CD4-positive, alpha-beta T cell (primary cell): ENCODE measurements at regions not wholly inside any gene's neighbourhood (a gene's known extent, or its start where the extent isn't known, plus 50 kb on each side); places are given as distances from the start of the nearest gene placed in this dataset.

ENCODE experiments used
- ATAC-seq: fragments of 200-7000 bp; cut with Tn5 transposase; one replicate; pipeline ENCODE4 v1.10.0; 2022; ENCODE audit warnings: mild to moderate bottlenecking; ENCODE audit not compliant: poor library complexity
- CTCF ChIA-PET: fragments of 350-600 bp; sonication (Branson Sonifier 250); formaldehyde crosslinking; loops from one replicate; lab custom pipeline; 2021; ENCODE audit warnings: antibody characterized with exemption, inconsistent platforms; lab: Charles Lee
- POLR2A ChIA-PET: fragments of 350-600 bp; sonication (Branson Sonifier 250); formaldehyde crosslinking; loops from one replicate; lab custom pipeline; 2021; ENCODE audit warnings: antibody characterized with exemption, inconsistent platforms; lab: Charles Lee
- DNase-seq, 14 experiments: peaks; one replicate each; pipeline ENCODE4 v3.0.0-alpha.2; 2013 to 2020; ENCODE audit warnings: mixed read lengths in 2 of 14
- H3K27ac ChIP-seq, 2 donors: one replicate each; pipeline versions ENCODE4 v1.5.1 to v1.7.0; 2013; ENCODE audit warnings: low read length in 2 of 2, low read depth in 1 of 2, mild to moderate bottlenecking in 1 of 2
- H3K27me3 ChIP-seq, 2 experiments: 1 replicate in 1 of 2; 2 replicates in 1 of 2; pipeline versions ENCODE4 v1.6.1 to v1.7.0; 2013; ENCODE audit warnings: low read length in 2 of 2, control low read depth in 1 of 2, mild to moderate bottlenecking in 1 of 2, moderate library complexity in 1 of 2; ENCODE audit not compliant: insufficient read depth in 2 of 2, control insufficient read depth in 1 of 2
- H3K36me3 ChIP-seq: one replicate; pipeline ENCODE4 v1.6.1; 2013; ENCODE audit warnings: low read length, control low read depth; ENCODE audit not compliant: insufficient read depth
- H3K4me1 ChIP-seq: one replicate; pipeline ENCODE4 v1.6.1; 2013; ENCODE audit warnings: low read length, control low read depth; ENCODE audit not compliant: insufficient read depth
- H3K4me3 ChIP-seq: one replicate; pipeline ENCODE4 v1.5.1; 2013; ENCODE audit warnings: mild to moderate bottlenecking, low read length, moderate library complexity
- H3K9me3 ChIP-seq, 2 experiments: 1 replicate in 1 of 2; 2 replicates in 1 of 2; pipeline versions ENCODE4 v1.6.1 to v1.7.0; 2013; ENCODE audit warnings: low read length in 2 of 2, mild to moderate bottlenecking in 2 of 2, control low read depth in 1 of 2, moderate library complexity in 1 of 2; ENCODE audit not compliant: control insufficient read depth in 1 of 2, insufficient read depth in 1 of 2
- H3K27ac Mint-ChIP-seq: one replicate; pipeline ENCODE4 v1.8.0; 2020; ENCODE audit warnings: mixed read lengths
- H3K27me3 Mint-ChIP-seq: one replicate; pipeline ENCODE4 v1.8.0; 2021; ENCODE audit warnings: mixed read lengths
- H3K36me3 Mint-ChIP-seq: one replicate; pipeline ENCODE4 v1.8.0; 2021; ENCODE audit warnings: low read depth, mixed read lengths
- H3K4me1 Mint-ChIP-seq: one replicate; pipeline ENCODE4 v1.8.0; 2021; ENCODE audit warnings: low read depth, mixed read lengths
- H3K4me3 Mint-ChIP-seq: one replicate; pipeline ENCODE4 v1.8.0; 2020; ENCODE audit warnings: mild to moderate bottlenecking, mixed read lengths
- H3K9me3 Mint-ChIP-seq: one replicate; pipeline ENCODE4 v1.8.0; 2020; ENCODE audit warnings: mixed read lengths
- CTCF ChIP-seq: fragments of 200-600 bp; IDR thresholded peaks from one replicate; pipeline ENCODE4 v1.8.0; 2022; ENCODE audit warnings: antibody characterized with exemption, mild to moderate bottlenecking
- intact Hi-C, 2 experiments: fragments of 100-400 bp; cut with DNase I in 1 of 2; cut with micrococcal nuclease in 1 of 2; formaldehyde crosslinking; loops; one replicate each; pipeline versions ENCODE4 v1.15.1 to v1.9.0; 2023 to 2025; cut with DNase I, micrococcal nuclease

- H3K4me3 ChIP-seq: no peak overlapping the region
- H3K36me3 ChIP-seq: no peaks in the 10 kb centered on the region
- no peak for TF ChIP-seq CTCF
- intact Hi-C loops: no loop called here
- Mint-ChIP-seq H3K4me1 (no peaks in the 10 kb centered on the region), H3K9me3 (peaks cover 8% of the 10 kb centered on the region), H3K36me3 (no peaks in the 10 kb centered on the region), H3K4me3 (no peak overlapping the region), H3K27ac (no peak overlapping the region), H3K27me3 (no peaks in the 10 kb centered on the region)
- POLR2A ChIA-PET: no interaction called here
- H3K9me3 ChIP-seq: peaks cover 3 to 7% of the 10 kb centered on the region in 2 experiments
- no peaks in the 10 kb centered on the region for H3K27me3 ChIP-seq
- no peak overlapping the region for H3K27ac ChIP-seq
- CTCF ChIA-PET: no interaction called here
- no peak for ATAC-seq
- no peak for DNase-seq
- no peaks in the 10 kb centered on the region for H3K4me1 ChIP-seq
Observed at GRCh38 chr11:105372206-105372605, 232.6 kb upstream of the CARD18 start.

GRCh38 chr11:105371311-105371710 is 231.7 kb upstream of the CARD18 start:
- Histone ChIP-seq H3K27ac (no peak overlapping the region), H3K36me3 (no peaks in the 10 kb centered on the region), H3K4me3 (no peak overlapping the region), H3K9me3 (peaks cover 3 to 7% of the 10 kb centered on the region in 2 experiments), H3K27me3 (no peaks in the 10 kb centered on the region), H3K4me1 (no peaks in the 10 kb centered on the region)
- H3K9me3 Mint-ChIP-seq: peaks cover 5% of the 10 kb centered on the region
- CTCF ChIA-PET: no interaction called here
- POLR2A ChIA-PET: no interaction called here
- H3K27ac Mint-ChIP-seq: no peak overlapping the region
- DNase-seq: no peak
- intact Hi-C loops: no loop called here
- H3K4me1 Mint-ChIP-seq: no peaks in the 10 kb centered on the region
- H3K36me3 Mint-ChIP-seq: no peaks in the 10 kb centered on the region
- H3K4me3 Mint-ChIP-seq: no peak overlapping the region
- no peaks in the 10 kb centered on the region for H3K27me3 Mint-ChIP-seq
- ATAC-seq: no peak
- no peak for TF ChIP-seq CTCF

DNA sequence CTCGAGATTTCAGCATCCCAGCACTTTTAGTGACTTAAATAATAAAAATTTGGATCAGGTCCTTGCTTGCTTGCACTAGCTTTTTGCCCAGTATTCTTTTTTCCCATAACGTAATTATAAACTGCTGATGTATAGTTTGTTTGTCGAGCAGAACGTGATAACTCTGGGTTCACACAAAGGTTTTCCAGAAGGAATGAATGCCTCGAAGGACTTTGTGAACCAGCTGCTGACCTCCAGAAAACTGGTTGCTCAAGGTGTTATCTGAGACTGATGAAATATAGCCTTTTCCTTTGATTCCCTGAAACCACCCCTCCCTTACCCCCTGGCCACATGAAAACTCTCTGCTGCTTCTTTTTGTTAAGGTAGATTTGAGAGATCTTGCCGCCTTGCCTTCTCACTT is 229.1 kb upstream of the CARD18 start:
- no peak overlapping the region for H3K4me3 Mint-ChIP-seq
- H3K9me3 Mint-ChIP-seq: no peaks in the 10 kb centered on the region
- no peaks in the 10 kb centered on the region for H3K36me3 Mint-ChIP-seq
- no peak overlapping the region for H3K27ac Mint-ChIP-seq
- H3K27me3 Mint-ChIP-seq: no peaks in the 10 kb centered on the region
- Histone ChIP-seq H3K27ac (no peak overlapping the region), H3K4me1 (no peaks in the 10 kb centered on the region), H3K9me3 (no peaks in the 10 kb centered on the region), H3K27me3 (peaks cover 0 to 2% of the 10 kb centered on the region in 2 experiments), H3K36me3 (no peaks in the 10 kb centered on the region), H3K4me3 (no peak overlapping the region)
- no peaks in the 10 kb centered on the region for H3K4me1 Mint-ChIP-seq
- POLR2A ChIA-PET: no interaction called here
- CTCF ChIA-PET: no interaction called here
- intact Hi-C loops: no loop called here
- no peak for TF ChIP-seq CTCF
- no peak for ATAC-seq
- DNase-seq: no peak
